GM18873 (cell line): ENCODE measurements at regions not wholly inside any gene's neighbourhood (a gene's known extent, or its start where the extent isn't known, plus 50 kb on each side); places are given as distances from the start of the nearest gene placed in this dataset.
A peak's percentile ranks its signal among the peaks of the same experiment; 100 is the strongest.

ENCODE experiments used
- ATAC-seq: cut with Tn5 transposase; IDR thresholded peaks from one replicate; pipeline ENCODE4 v1.9.1; 2021; ENCODE audit warnings: mild to moderate bottlenecking, moderate library complexity, moderate number of reproducible peaks; ENCODE audit not compliant: unreplicated experiment, low FRiP score

DNA sequence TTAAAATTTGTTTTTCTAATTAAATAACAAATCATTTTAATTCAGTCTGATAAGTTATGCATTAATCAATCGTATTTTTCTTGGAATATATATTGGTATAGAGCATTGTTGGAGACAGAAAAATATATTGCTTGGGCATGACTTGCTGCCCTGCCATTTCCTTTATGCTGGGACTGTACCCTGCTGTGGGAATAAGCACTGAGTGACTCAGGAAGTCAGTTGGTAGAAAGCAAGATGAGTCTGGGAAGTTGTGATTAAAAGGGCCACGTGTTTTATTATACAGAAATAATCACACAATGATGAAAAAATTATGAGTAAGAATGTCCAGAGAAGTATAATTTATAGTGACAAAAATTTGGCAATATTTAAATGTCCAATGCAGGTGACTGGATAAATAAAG, 139.5 kb downstream of the KIF18A start:
- ATAC-seq = no peak

DNA sequence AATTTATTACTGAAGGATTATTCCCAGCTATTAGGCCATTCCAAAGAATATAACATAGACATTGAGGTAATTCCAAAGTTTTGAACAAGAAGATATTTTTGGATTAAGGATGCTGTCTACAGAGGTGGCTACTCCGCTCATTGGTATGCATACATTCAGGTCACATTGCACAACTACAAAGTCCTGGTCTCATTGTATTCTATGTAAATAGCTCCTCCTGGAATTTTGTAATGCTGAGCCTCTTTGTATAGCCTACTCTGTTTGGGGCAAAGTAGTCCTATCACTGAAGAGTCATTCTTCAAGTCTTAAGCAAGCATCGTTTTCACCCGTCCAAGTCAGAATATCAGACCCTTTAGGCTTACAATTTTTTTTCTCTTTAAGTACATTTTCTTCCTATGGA, 142.4 kb downstream of the KIF18A start:
- ATAC-seq = no peak

GRCh38 chr11:27963370-27963769, 144.6 kb downstream of the KIF18A start:
- ATAC-seq = no peak

DNA sequence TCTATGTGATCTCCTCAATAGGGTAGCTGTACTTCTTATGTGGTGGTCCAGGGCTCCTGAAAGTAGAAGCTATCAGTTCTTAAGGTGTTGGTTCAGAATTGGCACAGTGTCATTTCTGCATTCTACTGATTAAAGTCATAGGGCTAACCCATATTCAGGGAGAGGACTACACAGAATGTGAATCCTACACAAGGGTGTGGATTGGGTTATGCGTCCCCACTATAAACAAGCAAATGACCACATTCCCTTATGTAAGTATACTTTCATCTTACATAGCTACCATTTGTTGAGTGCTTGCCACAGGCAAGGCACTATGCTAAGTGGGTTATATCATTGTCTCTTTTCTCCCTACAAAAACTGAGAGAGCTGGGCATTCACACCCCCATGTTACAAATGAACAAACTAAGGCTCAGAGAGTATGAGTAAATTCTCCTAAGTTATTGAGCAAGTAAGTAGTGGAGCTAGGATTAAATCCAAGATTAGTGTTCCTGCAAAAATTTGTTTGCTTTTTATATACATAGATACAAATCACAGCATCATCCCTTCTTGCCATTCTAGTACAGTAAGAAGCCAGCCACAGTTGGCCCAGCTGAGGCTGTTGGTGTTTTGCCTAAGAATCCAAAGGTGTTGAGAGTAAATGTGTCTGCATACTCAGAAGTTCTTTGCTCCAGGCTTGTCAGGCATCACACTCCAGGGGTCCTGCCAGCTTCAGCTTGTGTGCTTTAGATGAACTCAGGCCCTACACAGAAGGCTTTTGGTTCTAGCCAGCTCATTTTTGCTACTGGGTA, 157.8 kb downstream of the KIF18A start:
- no peak for ATAC-seq

DNA sequence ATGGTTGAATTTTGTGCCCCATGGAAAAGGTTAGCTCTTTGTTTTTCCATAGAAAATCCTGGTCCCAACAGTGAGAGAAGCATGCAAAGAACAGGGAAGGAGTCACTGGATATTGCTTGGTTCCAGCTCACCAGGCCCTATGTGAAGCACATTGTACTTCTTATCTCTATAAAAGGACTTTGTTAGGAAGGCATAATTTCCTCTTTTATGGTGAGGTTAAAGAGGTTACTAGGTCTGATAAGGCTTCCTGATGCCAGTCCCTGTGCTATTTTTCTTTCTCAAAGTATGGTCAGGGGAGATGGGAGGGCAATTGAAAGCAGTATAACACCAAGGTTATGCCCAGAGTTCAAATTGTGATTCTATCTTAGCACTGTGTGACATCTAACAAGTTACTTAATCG, 162.6 kb downstream of the KIF18A start:
- no peak for ATAC-seq

GRCh38 chr11:27938011-27938410, 169.9 kb downstream of the KIF18A start:
- ATAC-seq = no peak

DNA sequence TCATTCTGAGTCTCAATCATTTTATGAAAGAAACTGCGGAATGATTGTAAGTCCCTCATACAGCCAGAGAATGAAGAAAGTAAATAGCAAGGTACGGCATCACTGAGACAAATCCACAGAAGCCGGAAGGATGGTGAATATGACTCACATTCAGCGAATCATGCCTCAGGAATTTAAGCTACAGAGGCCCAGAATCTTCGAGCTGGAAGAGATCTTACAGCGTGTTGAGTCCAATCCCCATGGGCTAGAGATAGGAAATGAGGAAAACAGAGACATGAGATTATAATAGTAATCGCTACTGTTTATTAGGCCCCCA, 173.2 kb downstream of the KIF18A start:
- ATAC-seq = no peak

- ATAC-seq = no peak
Observed at GRCh38 chr11:27933992-27934829, 173.7 kb downstream of the KIF18A start.

GRCh38 chr11:27931770-27932169, 176.2 kb downstream of the KIF18A start:
- ATAC-seq = no peak

DNA sequence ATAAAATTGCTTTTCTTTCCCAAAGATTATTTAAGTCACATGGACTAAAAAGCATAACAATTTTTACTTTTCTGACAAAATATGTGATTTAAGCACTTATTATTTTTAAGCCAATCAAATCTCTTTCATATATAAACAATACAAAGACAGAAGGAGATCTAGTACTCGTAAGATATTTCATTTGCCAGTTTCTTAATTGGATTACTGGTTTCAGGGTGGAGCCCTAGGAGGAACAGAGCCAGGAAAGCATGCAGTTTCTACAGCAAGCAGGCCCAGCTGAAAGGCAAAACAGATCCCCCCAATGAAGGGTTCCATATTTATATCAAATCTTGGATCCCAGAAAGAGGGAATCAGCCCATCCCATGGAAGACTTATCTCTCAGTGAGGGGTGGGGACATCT, 177.0 kb downstream of the KIF18A start:
- no peak for ATAC-seq

- no peak for ATAC-seq
Observed at GRCh38 chr11:27928809-27929208, 179.1 kb downstream of the KIF18A start.

DNA sequence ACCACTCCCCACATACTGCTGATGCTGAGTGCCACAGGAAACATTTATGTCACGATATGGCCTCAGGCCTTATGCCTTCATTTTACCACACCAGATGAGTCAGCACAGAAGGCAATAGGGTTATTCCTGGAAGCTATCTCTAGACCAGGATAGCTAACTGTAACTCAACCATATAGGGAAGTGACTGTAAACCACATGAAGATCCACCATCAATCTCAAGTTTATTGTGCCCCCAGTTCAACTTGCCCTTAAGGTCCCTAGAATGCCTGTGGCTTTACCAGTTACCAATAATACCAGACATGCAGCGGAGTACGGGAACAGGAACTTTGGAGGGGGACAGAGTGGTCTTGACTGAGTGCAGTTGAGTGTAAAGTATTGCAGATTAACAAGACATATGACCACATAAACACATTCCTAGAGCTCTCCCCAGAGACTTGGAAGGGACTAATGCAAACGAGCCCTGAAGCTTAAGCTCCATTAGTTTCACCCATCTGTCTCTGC, 180.9 kb downstream of the KIF18A start:
- ATAC-seq = no peak

GRCh38 chr11:27926486-27926885, 181.5 kb downstream of the KIF18A start:
- ATAC-seq = no peak

- no peak for ATAC-seq
Observed at GRCh38 chr11:27921472-27921871, 186.5 kb downstream of the KIF18A start.

DNA sequence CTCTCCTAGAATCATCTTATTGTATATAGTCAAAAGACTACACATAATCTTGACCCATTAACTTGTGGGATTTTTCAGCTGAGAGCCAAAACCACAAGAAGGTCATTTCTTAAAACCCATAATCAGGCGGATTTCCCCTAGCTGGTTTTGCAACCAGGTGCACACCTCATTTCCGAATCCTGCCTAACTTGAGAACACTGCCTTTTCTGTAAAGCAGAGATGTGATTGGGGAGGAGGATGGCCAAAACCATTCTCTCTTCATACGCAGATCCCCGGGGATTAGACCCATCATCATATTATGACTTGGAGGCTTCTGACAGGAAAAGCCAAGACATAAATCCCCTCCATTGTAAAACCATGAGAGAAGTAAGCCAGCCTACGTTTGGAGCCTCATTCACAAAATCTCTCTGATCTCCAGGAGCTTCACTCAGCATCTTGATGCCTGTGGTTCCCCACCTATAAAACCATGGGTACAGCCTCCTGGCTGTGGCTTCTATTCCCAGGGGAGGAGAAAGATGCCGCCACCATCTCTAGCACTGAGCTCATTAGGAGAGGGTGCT, 191.3 kb downstream of the KIF18A start:
- ATAC-seq = peak; percentile 95

DNA sequence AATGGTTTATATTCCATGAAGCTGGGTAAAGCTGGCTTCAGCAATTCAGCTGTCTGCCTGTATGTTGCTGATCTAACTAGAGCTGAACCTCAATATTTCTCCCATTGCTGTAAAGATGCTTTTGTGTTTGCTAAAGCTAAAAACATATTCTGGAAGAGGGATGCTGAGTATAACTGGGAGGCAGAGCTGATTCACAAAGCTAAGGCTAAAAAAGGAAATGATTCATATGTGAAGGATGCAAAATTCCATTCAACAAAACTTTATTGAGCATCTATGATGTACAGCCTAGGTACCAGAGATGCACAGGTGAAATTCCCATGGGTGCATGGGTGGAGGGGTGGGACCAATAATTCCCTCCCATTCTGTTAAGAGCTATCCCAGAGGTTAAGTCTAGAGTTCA, 193.9 kb downstream of the KIF18A start:
- ATAC-seq = no peak

GRCh38 chr11:27913650-27914049, 194.3 kb downstream of the KIF18A start:
- no peak for ATAC-seq

- no peak for ATAC-seq
Observed at GRCh38 chr11:27912916-27913315, 195.0 kb downstream of the KIF18A start.

DNA sequence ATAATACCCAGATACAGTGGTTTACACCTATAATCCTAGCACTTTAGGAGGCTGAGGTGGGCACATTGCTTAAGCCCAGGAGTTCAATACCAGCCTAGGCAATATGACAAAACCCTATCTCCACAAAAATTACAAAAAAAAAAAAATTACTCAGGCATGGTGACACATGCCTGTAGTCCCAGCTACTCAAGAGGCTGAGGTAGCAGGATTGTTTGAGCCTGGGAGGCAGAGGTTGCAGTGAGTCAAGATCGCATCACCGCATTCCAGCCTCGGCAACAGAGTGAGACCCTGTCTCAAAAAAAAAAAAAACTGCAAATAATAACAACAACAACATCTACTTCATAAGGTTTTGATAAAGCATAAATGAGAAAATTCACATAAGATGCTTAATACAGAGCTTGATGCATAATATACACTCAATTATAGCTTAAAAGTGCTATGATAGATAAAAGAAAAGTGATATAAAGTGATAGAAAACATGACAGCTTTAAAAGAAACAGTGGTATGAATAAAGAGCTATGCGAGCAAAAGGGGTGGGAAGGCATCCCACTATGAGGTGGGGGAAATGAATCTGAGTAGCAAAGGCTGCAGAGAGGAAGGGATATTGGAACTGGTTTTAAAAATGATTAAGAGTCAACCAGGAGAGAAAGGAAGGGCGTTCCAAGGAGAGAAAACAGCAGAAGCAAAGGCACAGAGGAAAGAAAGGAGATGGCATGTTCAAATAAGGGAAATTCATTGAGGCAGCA, 197.6 kb downstream of the KIF18A start:
- no peak for ATAC-seq

- ATAC-seq = no peak
Observed at GRCh38 chr11:27909386-27909785, 198.6 kb downstream of the KIF18A start.

DNA sequence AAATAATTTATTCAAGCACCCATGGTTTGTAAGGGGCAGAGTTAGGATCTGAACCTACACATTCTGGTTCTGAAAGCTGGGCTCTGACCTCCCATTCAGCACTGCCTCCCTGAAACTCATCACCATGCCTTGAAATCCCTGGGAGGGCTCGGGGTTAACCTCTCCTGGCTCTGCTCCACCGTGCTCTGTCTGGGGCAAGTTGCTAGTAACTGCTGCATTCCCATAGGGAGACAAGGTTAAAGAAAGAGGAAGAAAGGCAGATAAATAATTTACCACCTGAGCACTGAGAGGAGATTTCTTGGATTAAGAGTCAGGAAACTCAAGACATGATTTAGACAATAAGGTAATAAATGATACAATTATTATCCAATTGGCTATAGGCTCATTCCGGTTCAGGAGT, 199.3 kb downstream of the KIF18A start:
- ATAC-seq = no peak
